ENCODE measurements at regions not wholly inside any gene's neighbourhood (a gene's known extent, or its start where the extent isn't known, plus 50 kb on each side); places are given as distances from the start of the nearest gene placed in this dataset.

DNA sequence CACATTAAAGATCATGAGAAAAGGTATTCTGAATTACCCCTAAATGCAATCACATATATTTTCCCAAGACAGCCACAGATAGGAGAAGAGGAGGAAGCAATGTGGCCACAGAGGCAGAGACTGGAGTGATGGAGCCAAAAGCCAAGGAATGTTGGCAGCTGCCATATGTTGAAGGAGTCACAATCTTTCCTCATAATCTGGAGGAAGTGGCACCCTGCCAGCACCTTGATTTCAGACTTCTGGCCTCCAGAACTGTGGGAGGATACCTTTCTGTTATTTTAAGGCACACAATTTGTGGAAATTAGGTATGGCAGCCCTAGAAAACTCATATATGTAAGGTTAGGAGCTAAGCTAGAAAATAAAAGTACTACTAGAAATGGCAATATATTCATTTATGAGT, 139.9 kb upstream of the GAS1 start:
- TF ChIP-seq, protein P1, sequence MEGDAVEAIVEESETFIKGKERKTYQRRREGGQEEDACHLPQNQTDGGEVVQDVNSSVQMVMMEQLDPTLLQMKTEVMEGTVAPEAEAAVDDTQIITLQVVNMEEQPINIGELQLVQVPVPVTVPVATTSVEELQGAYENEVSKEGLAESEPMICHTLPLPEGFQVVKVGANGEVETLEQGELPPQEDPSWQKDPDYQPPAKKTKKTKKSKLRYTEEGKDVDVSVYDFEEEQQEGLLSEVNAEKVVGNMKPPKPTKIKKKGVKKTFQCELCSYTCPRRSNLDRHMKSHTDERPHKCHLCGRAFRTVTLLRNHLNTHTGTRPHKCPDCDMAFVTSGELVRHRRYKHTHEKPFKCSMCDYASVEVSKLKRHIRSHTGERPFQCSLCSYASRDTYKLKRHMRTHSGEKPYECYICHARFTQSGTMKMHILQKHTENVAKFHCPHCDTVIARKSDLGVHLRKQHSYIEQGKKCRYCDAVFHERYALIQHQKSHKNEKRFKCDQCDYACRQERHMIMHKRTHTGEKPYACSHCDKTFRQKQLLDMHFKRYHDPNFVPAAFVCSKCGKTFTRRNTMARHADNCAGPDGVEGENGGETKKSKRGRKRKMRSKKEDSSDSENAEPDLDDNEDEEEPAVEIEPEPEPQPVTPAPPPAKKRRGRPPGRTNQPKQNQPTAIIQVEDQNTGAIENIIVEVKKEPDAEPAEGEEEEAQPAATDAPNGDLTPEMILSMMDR (IDR thresholded peaks at IDR 0.05): no peak
- no peak for TF ChIP-seq POLR2AphosphoS5 (IDR thresholded peaks at IDR 0.05)
- TF ChIP-seq EP300 (IDR thresholded peaks at IDR 0.05): no peak
- TF ChIP-seq POLR2A (IDR thresholded peaks at IDR 0.05; ENCODE audit: low read depth): no peak

All from esophagus muscularis mucosa (tissue), 4 donors.